HG03521 (cell line): ENCODE measurements at regions not wholly inside any gene's neighbourhood (a gene's known extent, or its start where the extent isn't known, plus 50 kb on each side); places are given as distances from the start of the nearest gene placed in this dataset.

Source experiments
- ATAC-seq: cut with Tn5 transposase; IDR thresholded peaks from one replicate; pipeline ENCODE4 v1.9.1; 2021; ENCODE audit warnings: mild to moderate bottlenecking, moderate library complexity; ENCODE audit not compliant: unreplicated experiment

DNA sequence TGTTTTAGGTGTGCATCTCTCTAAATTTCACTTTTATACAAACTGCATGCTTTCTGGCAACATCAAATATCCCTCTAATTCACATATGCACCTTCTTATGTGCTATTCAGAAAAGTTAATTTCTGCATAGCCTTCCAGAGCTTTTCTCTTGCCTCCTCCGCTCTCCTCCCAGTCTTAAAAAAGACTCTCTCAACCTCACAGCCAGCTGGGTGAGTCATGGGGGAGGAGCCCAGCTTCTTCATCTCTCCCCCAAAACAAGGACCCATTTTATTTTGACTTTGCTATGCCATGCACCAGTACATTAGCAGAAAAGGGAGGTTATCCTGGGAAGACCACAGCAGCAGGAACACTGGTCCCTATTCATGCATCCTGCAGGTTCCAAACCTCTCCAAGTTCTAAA is 234.4 kb downstream of the KCNA4 start:
- ATAC-seq, result no peak

DNA sequence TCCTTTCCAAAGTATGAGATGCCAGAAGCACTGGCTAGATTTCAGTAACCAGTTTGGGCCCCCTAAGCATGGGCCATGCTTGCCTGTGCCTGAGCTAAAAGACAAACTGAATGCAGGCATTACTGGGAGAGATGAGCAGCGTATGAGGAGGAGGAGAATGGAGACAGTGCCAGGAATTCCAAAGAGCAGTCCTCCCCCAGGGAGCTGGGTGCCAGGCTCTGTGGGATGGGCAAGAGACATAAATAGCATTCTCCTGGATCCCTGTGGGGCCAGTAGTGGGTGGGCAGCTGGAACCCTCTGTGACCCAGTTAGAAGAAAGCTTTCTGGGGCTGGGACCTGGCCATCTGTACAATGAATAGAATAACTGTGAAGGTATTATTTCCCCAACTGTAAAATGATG is 235.6 kb downstream of the KCNA4 start:
- no peak for ATAC-seq

DNA sequence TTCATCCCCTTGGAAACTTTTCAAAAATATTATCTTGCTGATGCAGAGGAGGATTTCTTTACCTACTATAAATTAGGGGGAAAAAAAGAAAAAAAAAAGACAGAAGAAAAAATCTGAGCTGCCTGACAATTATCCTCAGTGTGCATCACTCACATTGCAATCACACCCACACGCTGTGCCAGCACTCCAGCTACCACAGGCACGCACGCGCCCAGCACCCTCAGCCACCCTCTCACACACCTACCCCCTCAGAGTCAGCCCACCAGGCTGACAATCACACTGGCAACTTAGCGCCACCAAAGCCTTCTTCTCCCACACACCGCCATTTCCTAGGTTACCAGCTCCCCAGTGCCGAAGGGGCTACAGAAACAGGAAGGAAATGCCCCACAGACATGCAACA is 236.1 kb downstream of the KCNA4 start:
- no peak for ATAC-seq

DNA sequence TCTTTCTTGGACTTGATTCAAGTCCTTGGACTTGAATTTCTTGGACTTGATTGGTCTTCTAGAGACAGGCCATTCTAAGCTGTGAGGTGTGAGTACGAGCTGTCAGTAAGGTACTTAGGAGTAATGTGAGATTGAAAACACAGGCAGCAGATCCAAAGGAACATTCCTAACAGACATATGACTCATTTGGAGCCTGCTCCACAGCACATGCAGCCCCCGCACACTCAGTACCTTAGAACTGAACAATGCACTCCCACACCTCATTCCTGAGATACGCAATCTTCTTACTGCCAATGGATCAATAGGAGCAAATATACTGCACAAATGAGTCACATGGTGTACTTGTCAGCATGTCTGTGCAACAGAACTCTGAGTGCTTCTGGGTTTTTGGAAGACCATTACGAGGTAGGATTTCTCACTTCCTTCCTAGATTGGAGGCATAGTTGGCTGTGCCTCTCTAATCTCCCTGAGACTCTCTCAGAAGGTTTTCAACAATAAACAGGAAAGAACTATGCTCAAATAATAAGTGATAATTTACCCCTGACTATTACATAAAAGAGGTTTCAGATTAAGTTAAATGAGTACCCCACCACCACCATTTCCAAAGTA is 243.1 kb downstream of the KCNA4 start:
- no peak for ATAC-seq

DNA sequence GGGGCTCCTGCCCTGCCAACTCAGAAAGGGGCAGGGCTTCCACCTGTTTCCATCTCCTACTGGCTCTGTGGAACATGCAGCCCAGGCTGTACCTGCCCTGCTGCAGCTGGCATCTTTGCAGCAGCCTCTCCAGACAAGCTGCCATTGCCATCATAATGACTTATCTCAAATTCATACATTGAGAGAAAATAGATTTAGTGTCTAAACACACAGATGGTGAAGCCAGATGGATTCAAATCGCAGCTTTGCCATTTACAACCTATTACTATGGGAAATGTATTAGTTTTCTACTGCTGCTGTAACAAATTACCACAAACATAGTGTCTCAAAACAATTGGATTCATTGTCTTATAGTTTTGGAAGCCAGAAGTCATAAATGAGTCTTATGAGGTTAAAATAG is 260.0 kb downstream of the KCNA4 start:
- no peak for ATAC-seq

DNA sequence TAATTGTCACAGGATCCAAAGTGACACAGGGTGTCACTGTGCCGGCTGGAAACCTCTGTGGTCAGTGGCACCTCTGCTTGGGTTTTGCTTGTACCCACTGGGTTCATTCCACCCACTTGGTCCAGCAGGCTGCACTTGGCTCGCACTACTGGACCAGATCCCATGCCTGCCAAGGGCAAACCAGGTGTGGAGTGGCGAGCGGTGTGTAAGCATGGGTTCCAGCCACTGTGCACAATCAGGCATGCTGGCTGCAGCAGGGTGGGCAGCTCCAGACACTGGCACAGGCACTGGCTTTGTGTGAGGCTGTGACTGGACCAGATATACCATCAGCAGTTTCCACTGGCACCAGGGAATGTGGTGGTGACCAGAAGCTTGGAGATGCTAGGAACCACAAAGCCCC is 261.4 kb downstream of the KCNA4 start:
- ATAC-seq, result no peak

DNA sequence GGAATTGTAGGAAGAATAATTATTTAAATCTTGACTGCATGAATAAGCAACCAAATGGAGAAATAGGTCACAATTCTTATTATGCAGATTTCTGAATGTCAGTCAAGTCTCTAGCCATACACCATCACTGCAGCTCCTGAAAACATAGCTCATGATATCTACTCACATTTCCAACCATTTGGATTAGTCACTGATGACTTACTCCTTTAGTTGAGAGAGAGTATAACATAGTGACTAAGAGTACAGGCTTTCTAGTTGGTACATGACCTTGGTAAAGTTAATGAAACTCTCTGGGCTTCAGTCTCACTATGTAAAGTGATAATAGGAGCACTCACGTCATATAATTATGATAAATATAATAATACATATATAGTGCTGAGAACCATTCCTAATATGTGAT is 265.2 kb downstream of the KCNA4 start:
- ATAC-seq, result no peak

DNA sequence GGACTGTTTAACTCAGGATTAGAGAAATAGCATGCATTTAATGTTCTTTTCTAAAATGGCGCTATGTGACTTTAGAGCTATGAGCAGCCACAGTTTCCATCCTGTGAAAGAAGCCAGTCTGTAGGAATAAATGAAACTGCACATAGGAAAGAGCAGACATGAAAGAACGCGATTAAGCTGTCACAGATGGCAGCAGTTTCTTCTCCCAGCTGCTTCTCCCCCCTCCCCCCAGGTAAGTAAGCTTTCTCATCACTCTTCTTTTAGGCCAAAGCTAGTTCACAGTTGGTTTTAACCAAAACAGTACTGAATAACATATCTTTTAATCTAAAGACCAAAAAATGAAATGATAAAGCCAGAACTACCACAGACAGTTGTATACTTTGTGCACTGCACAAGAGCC is 266.4 kb downstream of the KCNA4 start:
- ATAC-seq, result no peak

DNA sequence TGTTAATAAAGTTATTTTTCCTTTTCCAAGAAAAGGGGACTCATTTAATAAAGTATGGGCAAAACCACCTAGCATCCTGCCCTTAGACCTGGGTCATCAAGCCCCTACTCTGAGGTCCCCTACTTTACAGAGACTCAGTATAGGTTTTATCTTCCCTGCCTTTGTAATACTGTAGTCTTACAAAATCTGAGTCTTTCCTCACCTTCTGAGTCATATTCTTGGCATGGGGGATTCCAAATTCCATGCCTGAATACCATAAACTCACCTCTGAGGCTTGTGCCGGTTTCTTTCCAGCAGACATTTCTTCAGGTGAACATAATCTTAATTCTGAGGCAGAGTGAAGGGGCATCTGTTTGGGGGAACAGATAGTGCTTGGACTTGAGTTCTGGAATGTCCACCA is 282.5 kb downstream of the KCNA4 start:
- ATAC-seq, result no peak

DNA sequence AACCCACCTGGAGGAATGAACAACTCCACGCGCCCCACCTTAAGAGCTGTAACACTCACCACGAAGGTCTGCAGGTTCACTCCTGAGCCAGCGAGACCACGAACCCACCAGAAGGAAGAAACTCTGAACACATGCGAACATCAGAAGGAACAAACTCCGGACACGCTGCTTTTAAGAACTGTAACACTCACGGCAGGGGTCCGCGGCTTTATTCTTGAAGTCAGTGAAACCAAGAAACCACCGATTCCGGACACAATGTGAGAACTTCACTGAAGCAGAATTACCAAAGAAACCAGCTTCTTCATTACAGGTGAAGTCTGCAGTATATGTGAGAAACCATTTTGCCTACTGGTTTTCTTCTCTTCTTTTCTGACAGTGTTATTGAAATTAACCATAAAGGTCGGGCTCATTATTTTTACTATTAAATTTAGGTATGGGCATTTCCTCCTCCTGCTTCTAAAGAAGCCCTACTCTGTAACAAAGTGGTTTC is 303.0 kb downstream of the KCNA4 start:
- ATAC-seq, result no peak

DNA sequence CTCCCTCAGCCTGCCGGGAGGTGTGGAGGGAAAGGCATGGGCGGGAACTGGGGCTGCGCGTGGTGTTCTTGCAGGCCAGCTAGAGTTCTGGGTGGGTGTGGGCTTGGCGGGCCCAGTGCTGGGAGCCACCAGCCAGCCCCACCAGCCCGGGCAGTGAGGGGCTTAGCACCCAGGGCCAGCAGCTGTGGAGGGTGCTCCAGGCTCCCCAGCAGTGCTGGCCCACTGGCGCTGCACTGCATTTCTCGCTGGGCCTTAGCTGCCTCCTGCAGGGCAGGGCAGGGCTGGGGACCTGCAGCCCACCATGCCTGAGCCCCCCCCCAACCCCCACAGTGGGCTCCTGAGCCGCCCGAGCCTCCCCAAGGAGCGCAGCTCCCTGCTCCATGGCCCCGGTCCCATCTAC is 304.2 kb downstream of the KCNA4 start:
- ATAC-seq, result no peak

DNA sequence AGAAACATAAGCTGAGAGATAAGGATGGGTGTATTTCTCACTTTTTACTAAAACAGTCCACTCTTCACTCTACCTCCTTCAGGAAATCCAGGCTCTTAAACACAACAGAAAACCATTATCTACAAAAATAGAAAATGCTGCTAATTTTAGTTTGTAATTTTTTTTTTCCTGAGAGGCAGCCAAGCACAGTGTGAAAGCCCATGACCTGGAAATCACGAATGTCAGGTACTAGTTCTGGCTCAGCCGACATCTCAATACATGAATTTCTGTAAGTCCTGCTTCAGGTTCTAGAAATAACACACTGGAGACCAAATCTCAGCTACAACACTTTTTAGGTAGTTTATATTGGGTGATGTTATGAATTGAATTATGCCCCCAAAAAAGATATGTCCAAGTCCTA is 308.9 kb downstream of the KCNA4 start:
- ATAC-seq, result no peak

DNA sequence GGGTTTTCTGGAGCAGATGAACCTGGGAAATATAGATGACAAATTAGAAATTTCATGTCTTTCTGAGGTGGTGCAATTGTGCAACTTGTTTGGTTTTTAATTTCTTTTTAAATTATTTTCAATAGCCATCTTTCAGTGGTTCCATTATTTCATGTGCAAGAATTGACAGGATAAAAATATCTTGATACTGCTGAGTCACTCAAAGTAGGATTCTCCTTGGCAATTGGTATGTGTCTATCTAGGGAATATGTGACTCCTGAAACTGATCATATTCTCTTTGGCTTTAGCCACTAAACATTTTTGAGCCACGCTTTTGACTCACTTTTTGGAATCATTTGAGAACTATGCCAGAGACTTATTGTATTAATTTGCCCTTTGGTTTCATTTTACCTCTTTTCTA is 331.5 kb downstream of the KCNA4 start:
- no peak for ATAC-seq

DNA sequence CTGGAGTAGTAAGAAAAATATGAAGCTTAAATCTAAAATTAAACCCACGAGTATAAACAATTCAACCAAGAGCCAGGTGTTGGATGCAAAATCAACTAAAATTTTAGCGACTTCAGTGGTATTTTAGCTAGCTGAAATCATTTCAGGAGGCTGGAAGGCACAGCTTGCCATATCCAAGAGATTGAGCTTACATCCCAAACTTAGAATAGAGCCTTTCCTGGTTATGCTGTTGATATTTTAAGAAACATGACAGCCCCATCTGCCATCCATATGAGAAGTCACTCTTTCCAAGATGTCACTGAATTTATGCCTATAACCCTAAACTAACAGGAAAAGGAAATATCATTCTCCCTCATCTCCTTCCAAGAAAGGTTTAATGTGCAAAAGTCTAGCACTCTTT is 334.0 kb downstream of the KCNA4 start:
- ATAC-seq, result no peak

DNA sequence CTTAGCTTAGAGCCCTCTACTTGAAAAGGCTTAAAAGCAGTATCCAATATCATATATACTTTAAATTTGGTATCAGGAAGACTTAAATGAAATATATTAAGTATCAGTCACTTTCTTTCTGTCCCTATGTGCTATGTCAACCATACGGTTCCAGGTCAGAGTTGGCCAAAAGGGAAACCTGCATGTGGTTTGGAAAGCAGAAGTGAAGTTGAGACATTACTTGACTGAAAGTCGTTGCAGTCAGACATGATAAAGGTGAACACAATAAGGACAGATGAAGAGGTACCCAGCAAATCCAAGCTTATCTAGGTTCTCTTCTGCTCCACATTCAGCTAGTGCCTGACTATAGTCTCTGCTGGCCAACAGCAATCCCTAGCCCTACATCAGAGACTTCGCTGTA is 336.8 kb downstream of the KCNA4 start:
- no peak for ATAC-seq

DNA sequence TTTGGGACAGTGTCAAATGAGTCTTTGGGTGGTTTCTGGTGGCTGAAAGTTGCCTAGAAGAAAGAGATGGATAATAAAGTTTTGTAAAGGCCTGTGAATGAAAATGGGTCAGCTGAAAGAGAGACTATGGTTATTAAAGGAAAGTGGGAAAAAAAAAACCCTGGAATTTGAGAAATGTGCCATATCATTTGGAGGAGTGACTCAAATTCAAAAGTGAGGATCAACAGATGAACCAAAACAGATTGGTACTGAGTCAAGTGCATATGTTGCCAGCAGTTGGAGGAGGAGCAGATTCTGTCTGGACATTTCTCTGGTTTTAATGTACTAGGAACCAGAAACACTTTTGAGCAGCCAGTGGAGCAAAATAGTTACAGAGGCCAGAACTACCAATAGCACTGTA is 339.8 kb downstream of the KCNA4 start:
- ATAC-seq, result no peak

DNA sequence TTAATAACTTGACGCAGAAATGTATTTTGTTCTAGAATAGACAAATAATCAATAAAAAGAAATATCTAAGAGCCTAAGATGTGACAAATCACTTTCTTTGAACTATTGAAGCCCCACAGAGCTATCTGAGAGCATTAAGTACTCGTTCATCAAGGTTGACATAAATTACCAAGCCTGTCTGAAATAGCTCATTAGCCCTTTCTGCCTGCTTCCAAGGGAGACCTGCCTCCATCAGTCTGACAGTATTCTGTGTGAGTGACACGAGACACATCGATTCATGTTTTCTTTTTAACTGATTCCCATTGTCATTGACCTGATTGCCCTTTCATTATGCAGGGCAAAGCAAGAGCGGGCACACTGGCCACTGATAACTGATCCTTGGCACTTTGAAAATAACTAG is 347.5 kb downstream of the KCNA4 start:
- ATAC-seq, result no peak

DNA sequence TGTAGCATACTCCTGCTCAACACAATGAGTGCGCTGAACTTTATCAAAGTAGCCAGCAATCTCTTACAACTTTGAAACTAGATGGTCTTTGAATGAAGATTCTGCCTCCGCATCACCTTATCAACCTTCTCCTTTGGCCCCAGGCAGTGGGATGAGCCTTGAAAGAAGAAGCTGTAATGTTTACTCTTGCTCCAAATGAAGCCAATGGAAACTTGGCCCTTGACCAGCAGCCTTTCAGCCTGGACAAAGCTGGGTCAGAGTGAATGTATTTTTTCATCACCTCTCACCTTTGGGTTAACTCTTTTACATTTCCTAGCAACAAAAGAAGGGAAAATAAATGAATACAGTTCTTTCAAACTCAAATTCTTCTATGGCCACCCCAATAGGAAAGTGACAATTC is 359.1 kb downstream of the KCNA4 start:
- ATAC-seq, result no peak

DNA sequence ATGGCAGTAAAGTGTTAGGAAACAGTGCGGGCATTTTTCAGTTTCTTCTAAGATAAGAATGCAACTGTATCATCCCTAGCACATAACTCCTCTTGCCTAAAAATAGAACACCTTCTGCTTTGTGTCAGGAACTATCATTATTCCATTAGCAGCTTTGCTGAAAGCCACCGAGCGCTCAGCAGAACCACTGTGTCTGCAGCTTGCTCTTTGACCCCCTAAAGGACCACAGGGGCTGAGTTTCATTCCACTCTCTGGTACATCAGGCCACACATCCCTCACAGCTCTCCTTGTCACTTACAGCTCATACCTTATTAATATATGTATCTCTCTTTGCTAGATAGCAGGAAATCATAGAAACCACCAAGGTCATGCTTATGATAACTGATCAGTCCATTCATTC is 360.2 kb downstream of the KCNA4 start:
- ATAC-seq, result no peak

DNA sequence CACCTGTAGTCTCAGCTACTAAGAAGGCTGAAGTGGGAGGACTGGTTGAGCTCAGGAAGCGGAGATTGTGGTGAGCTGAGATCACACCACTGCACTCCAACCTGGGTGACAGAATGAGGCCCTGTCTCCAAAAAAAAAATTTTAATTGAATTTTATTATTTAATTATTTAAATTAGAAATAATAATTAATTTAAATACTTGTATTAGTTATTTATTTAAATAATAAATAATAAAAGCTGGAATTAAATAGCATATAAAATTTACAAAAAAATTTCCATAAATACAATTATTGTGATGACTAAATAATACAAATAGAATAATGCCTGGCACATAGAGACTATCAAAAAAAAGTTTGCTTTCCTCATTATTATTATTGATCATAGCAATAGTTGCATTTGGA is 371.5 kb downstream of the KCNA4 start:
- ATAC-seq, result no peak

DNA sequence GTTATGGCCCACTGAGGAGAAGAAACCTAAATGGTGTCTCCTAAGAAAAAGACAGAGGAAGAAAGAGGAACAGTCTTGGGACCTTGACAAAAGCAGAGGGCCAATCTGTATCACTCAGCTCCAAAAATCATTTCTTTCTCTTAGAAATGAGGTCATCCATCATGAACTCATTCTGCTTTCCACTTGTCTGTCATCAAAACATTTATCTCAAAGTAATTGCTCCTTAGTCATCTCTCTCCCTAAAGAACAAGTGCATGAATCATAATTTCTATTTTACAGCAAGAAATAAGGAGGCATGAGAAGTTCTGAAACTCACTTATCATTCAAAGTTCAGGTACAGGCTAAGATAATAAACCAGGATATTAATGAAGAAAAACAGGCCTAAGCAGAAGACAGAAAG is 375.6 kb downstream of the KCNA4 start:
- ATAC-seq, result no peak

DNA sequence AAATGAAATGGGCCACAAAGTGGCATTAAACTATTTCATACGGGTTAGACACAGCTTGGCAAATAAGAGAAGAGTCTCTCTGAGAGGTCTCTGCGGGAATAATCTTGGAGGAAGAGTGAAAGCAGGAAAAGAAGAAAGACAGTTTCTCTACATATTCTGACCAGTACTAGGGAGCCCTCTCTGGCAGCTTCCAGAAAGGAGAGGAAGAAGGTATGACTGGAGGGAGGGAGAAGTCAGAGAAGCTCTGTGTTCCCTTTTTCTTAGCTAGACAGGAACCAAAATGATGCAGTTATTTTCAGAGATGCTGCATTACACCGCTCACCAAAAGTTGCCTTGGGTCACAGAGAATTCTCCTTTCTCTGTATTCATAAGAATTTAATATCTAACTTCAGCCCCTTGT is 382.1 kb downstream of the KCNA4 start:
- ATAC-seq, result no peak

DNA sequence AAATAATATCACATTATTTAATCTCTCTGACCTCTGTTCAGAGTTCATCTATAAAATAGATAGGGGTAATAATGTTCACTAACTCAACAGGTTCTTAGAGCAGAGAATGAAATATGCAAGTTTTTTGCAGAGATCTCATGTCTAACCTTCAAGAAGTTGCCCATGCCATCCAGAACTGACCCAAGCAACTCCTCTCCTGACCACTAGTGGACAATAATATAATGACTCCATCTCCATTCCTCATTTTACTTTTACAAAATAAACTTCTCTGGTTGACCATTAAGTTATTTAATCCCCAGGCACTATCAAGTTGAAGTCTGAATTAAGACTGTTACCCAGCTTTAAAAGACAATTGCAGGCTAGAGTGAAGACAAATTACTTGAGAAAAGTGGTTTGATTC is 382.6 kb downstream of the KCNA4 start:
- no peak for ATAC-seq

DNA sequence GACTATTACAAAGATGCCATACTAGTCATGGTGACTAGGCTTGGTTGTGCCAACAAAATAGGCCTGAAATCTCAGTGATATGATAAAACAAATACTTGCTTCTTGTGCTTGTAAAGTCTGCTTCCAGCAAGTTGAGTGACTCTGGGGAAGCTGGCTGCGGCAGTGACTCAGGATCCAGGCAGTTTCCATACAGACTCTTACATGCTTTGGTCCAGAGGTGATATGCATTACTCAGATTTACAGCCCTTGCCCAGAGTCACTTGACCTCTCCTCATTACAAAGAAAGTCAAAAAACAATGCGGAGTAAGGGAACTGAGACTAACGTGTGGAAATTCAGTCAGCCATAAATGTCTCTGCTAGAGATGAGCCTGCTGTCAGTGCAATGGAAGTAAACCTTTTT is 387.5 kb downstream of the KCNA4 start:
- ATAC-seq, result no peak
